NCI-H748 (cell line): ENCODE measurements at regions not wholly inside any gene's neighbourhood (a gene's known extent, or its start where the extent isn't known, plus 50 kb on each side); places are given as distances from the start of the nearest gene placed in this dataset.
"Not testable (repeated sequence)": the region's sequence is repeated elsewhere in the genome, so short reads cannot be mapped to it uniquely, and the experiment has no call there.

Experiments
- DNase-seq: peaks from one replicate; lab custom pipeline; 2025; ENCODE audit not compliant: unreplicated experiment; lab: John Stamatoyannopoulos, UW

DNA sequence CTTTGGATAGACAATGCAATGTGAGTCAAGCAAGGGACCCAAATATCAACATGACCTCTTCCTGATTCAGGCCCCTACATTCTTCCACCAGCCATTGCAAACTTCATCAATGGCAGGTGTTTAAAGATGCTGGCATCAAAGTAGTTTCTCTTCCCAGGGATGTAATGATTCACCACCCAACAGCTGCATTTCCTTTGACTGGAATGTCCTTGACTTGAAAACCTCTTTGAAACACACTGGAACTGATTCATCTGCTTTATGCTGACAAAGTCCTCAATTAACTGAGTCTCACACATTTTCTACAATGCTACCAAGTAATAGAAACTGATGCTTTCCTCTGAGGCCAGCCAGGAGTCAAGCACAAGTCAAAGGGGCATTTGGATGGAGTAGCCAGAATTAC lies 385.5 kb downstream of the GBE1 start:
- no peak for DNase-seq

DNA sequence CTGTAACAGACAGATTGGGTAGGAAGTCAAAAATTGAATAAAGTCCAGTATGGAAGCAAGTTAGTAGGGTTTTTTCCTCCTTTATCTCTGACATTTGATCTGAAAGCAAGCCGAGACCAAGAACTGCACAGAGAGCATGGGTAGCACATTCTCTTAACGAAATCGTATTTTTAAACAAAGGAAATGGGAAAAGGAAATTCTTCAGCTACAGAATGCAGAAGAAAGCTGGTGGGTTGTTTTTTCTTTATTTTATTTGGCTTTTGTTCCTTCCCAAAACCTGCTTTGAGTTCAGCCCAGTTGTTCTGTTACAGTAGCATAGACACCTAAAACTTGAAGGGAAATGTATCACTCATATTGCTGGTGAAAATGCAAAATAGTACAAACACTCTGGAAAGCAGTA lies 397.0 kb downstream of the GBE1 start:
- no peak for DNase-seq

DNA sequence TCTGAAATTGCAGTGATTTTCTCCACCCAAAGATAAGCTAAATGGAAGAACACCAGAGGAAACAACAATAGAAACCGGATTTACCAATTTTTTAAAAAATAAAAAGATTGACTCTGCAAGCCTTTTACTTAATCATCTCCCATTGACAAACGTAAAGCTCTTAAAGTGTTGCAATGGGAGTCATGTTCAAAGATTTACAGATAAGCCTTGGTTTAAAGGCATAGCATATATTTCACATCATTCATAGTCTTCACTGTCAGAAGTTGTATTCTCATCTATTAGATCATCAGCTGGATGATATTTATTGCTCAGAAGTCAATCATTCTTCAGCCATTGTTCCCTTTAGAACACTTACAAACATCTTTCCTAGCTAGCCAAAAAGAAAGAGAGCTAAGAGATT lies 397.6 kb downstream of the GBE1 start:
- DNase-seq: no peak

DNA sequence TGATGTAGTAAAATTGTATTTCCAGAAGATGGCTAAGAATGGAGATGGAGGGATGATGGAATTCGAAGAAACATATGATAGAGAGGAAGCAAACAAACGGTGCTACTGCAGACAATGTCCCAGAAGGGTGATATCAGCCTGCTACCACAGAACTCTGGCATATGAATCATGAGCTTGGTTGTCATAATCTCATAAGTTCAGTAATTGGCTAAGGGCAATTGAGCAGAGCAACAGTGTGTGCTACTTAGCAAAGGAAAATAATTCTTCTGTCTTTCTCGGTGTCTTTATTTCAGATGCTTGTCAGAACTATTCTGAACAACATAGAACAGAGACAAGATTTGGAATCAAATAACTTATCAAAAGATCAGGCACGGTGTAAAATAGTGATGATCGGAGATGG lies 407.3 kb downstream of the GBE1 start:
- DNase-seq: no peak

DNA sequence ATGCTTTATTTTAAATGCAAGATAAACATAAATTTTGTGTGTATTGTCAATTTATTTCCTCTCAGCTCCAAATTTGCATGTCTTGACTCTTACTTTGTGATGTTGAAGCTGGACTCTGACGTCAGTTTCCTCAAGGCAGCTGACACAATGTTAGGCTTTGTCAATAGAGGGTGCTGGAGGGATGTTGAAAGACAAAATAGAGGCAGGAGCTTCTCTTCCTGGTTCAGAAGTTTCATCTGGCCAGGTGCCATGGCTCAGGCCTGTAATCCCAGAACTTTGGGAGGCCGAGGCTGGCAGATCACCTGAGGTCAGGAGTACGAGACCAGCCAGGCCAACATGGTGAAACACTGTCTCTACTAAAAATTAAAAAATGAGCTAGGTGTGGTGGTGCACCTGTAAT lies 408.6 kb downstream of the GBE1 start:
- peak; percentile 44 for DNase-seq

DNA sequence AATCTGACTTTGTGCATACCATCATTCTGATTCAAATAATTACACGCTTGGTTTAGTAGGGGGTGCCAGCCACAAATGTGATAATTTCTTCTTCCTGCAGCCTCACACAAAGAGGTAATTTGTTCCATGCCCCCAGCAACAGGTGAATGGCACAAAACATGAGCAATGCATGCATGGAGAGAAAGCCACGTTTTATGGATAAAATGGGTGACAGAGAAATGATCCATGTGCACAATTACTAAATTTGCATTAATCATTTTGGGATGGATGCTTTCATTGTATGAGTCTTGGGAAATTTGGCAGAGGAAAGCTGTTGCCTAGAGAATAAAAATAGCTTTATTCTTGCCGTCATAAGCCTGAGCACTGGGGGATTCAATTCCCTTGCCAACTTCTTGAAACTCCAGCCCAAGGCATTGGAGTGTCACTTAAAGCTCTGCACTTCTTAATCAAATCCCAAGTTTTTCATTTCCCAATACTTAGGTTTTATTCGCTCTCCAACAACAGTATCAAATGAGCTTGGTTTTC lies 411.6 kb downstream of the GBE1 start:
- DNase-seq: no peak

DNA sequence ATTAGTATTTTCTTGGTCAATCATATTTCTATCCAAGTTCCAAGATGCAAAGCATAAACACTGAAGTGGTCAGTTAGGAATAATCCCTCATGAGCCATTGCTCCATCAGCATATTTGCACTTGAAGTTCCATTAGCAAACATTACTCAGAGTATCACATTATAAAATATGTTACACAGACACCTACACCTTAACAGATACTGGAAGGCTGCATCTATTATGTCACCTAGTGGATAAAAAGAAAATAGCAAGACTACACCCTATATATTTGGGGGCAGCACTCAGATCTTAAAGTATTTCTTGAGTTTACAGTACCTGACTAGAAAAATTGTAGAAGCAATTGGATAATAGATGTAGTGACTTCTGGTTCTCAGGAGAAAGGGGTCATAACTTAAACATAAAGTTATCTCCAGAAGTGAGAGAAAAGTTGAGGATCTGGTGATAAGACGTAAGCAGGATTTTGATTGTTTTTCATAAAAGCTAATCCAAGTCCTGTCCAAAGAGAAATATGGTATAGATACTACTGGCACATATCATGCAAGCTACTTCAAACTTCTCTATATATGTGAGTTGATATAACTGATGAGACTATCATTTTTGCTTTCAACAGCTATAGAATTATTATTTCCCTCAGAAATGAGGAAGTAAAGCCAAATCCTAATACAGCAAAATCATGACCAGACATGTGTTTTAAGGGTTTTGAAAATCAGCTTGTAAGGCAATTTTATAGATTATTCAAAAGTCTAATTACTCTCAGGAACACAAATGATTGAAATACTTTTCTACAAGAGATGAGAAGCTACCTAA lies 422.2 kb downstream of the GBE1 start:
- peak; percentile 37 for DNase-seq

DNA sequence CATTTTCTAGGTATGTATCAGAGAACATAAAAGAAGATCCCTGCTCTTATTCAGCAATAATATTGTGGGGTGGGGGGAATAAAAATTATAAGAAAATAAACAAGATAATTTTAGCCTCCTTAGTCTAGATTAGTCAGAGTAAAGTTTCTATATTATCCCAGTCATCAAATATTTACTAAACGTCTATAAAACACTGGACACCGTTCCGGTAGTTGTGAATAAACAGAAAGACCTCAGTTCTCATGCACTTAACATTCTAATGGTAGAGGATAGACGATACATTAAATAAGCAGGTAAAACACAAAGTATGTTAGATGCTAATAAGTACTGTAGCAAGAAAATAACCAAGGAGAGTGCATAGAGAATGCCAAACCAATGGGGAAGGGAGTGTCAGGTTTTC lies 425.0 kb downstream of the GBE1 start:
- no peak for DNase-seq

DNA sequence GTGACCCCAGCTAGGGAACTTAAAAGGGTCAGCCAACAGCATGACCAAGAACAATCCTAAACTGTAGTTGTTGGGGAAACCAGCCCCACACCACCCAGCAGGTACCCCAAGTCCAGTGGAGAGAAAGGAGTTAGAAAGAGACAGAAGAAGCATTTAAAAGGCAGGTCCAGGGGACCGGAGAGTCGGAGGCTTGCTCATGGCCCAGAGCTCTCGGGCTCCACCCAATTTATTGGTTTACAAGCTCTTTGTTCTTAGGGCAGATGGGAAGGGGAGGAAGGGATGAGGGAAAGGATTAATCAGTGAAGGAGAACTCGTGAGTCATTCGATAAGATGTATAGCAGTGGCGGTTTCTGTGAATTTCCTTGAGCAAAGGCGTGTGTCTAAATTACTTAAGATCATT lies 431.6 kb downstream of the GBE1 start:
- DNase-seq: not testable (repeated sequence)

DNA sequence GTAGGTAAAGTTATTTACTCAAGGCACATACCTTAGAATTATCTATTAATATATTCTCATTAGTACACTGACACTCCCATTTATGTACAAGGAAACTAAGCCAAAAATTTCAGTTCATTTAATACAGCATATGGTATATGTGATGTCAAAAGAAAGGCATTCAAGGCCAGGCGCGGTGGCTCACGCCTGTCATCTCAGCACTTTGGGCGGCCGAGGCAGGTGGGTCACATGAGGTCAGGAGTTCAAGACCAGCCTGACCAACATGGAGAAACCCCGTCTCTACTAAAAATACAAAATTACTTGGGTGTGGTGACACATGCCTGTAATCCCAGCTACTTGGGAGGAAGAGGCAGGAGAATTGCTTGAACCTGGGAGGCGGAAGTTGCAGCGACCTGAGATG lies 435.2 kb downstream of the GBE1 start:
- no peak for DNase-seq

DNA sequence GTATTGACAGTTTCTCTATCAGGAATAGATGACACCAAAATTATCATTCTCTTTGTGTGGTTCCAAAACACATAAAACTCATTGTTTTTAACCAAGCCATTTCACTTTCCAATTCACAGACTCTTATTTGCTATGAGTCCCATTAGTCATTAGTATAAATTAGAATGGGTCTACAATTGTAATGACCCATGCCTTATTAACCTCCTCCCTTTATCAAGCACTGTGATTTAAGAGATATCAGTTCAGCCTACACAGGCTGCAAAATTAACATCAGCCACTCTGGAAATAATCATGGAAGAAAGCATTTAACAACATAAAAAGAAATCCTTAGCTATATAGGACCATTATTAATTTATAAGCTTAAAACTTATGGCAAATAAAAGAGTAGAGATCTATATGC lies 440.6 kb downstream of the GBE1 start:
- DNase-seq: no peak

DNA sequence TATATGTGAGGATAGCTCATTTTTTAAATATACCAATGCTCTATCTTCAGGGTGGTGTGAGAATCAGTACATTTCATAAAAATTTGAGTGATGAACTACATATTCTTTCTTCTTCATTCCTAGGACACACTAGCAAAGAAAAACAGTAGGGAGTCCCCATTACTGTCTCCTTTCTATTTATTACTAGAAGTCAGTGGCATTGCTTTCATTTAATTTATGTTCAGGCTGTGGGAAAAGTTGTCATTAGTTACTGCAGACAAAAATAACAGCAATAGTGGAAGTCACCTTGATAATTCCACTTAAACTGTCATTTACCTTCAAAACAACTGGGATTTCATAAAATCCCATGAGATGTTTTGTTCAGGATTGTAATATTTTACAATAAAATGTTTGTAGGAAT lies 446.4 kb downstream of the GBE1 start:
- no peak for DNase-seq

DNA sequence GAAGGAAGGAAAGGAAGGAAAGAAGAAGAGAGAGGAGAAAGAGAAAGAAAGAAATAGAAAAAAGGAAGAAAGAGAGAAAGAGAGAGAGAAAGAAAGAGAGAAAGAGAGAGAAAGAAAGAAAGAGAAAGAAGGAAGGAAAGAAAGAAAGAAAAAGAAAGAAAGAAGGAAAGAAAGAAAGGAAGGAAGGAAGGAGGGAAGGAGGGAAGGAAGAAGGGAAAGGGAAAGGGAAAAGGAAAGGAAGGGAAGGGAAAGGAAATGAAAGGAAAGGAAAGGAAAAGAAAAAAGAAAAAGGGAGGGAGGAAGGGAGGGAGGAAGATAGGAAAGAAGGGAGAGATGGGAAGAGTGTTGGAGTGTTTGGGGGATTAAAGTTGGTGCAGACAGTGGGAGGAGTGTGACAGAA lies 450.1 kb downstream of the GBE1 start:
- DNase-seq: no peak

DNA sequence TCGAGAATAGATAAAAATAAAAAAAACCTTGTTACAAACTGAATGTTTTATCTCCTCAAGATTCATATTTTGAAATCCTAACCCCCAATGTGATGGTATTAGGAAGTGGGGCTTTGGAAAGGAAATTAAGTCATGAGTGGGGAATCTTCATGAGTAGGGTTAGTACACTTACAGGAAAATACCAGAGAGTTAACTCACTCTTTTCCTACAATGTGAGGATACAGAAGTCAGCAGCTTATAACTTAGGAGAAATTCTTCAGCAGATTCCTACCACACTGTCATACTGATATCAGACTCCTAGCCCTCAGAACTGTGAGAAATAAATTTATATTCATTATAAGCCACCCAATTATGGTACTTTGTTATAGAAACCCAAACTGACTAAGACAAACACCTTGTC lies 453.1 kb downstream of the GBE1 start:
- DNase-seq: no peak

DNA sequence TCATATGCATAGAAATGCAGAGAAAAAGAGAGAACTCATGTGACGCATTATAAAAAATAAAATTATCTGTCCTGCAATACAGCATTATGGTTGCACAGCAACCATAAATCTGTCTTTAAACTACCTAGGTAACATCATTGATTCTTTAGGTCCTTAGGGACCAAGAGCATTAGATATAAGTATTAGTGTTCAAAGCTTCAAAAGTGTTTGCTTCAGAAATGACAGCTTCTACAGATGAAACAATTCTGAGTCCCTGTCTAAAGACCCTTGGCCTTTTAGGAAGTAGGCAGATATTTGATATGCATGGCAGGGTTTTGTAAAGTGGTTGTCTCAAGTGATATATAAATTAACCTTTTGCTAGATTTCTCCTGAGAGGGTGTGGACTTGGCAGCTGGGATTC lies 454.2 kb downstream of the GBE1 start:
- DNase-seq: no peak

DNA sequence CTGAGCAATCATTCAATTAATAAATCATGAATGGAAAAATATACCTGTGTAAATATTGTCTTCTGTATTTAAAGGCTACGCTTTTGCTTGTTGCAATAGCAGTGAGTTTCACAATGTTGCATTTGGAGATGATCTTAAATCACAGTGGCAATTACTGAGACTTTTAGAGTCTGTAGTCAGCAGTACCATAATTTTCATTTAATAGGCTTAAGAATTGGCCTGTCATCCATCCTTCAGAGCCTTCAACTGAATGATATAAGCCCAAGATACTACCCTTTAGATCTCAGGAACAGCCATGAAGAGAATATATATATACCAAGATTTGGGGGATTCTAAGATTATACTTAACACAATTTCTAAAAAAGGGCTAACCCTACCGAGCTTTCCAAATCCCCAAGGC lies 458.1 kb downstream of the GBE1 start:
- peak; percentile 4 for DNase-seq

DNA sequence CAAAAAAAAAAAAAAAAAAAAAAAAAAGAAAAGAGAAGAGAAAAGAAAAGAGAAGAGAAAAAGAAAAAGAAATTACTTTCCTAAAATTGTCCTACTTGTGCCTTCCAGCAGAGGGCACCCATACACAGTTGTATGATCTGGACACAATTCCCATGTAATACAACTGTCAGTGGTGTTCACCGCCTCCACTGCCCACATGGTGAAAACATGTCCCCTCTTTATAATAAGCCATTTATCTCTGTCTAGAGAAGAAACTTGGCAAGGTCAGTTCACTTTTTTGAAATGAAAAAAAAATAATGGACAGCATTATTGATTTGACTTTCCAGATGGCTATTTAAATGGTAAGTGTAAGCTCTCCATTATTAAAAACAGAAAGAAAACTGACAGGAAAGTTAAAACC lies 459.4 kb downstream of the GBE1 start:
- DNase-seq: peak; percentile 60

DNA sequence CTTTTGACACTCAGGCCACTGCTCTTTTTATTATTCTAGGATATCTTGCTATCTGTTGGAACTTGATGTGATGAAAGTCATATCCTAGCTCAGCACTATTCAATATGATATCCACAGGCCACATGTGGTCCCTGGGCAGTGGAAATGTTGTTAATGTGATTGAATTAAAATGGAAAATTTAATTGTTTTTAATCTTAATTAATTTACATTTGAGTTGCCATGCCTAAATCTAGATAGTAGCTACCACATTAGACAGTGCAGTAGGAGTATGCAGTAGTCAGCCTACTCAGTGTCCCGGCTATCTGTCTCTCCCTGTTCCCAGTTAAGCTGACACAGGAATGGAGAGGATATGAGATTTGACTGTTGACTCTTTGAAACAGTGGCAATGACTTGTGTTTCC lies 460.2 kb downstream of the GBE1 start:
- no peak for DNase-seq

DNA sequence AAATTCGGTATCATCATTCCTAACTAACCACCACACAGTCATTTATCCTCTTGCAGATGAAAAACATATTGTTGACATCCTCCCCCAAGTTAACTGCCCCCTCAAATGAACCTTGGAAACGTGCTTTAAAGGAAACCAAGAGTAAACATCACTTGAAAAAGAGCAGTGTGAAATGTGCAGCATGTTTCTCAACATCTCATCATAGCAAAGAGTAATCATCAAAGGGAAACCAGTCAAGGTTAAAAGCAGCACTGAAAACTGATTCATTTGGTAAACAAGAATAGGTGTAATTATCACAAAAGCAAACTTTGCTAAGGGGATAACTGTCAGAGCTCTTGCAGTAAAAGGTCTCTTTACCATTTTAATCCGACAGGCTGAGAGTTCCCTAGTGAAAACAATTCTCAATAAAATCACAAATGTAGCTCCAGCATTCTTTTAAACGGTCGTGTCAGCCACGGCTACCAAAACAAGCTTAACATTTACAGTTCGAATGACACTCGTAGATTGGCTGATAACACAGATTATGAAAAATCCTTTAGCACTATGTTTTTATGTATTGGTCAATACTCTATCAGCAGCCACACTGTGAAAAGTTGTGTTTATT lies 461.0 kb downstream of the GBE1 start:
- peak; percentile 84 for DNase-seq

DNA sequence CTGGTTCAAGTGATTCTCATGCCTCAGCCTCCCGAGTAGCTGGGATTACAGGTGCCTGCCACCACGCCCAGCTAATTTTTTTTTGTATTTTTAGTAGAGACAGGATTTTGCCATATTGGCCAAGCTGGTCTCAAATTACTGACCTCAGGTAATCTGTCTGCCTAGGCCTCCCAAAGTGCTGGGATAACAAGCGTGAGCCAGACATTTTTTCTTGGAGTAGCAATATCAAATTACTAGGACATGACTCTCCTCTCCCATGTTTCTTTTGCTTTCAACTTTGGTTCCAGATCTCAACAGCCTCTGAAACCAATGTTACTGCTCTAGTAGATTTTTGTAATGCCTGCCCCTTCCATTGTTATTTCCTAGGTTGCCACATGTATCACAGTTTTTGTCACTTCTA lies 462.0 kb downstream of the GBE1 start:
- DNase-seq: peak; percentile 5

DNA sequence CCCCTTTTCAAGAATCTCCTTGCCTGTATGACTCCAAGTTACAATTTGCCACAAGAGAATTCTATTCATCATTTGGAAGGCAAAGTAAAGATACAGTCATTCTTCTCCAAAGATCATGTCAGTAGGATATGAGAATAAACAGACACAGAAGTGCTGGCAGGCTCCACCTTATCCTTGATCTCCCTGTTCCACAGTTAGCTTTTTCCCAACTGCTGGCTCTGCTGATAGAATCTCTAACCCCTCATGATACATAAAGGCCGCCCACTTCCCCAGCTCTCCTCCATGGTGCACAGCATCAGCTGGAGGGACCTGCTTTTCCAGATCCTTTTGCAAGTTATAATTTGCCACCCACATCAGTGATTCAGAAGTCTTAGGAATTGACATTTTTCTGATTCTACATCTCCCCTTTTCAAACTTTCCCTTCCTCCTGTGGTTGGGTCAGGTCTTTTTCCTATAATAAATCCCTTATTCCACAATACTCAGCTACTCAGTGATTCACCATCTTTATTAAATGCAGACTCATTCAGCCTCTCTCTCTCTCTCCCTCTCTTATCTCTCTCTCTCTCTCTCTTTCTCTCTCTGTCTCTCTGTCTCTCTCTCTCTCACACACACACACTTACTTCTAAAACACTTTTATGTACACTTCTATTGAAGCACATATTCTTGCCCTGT lies 465.4 kb downstream of the GBE1 start:
- no peak for DNase-seq

DNA sequence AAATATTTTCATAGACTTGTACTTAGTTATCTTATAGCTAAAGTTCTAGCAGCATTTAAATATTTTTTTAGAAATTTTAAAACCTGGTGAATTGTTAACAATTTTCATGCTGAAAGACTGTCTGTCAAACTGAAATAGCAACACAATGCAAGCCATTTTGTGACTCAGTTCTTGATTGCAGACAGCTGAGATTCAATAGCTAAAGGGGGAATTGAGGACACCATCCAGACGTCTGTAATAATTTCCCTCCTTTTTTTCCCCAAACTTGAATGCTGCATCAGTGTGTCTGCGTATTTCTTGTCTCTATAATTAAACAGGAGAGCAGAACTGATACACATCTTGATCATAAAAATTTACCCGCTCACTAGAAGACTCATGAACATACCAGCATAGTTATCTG lies 468.3 kb downstream of the GBE1 start:
- DNase-seq: no peak
